RPMI7951 (cell line): ENCODE measurements at regions not wholly inside any gene's neighbourhood (a gene's known extent, or its start where the extent isn't known, plus 50 kb on each side); places are given as distances from the start of the nearest gene placed in this dataset.
"Not testable (repeated sequence)": the region's sequence is repeated elsewhere in the genome, so short reads cannot be mapped to it uniquely, and the experiment has no call there.

Experiments used
- DNase-seq: peaks from one replicate; pipeline ENCODE4 v3.0.0-alpha.2; 2012; ENCODE audit warnings: low read depth

GRCh38 chr2:11993749-11994148, 247.3 kb downstream of the LPIN1 start:
- no peak for DNase-seq

GRCh38 chr2:11995456-11995855, 249.0 kb downstream of the LPIN1 start:
- DNase-seq: peak; percentile 66

GRCh38 chr2:11996618-11997017, 250.2 kb downstream of the LPIN1 start:
- DNase-seq: peak; percentile 79

GRCh38 chr2:11997142-11997541, 250.7 kb downstream of the LPIN1 start:
- DNase-seq: no peak

GRCh38 chr2:11998218-11998617, 251.8 kb downstream of the LPIN1 start:
- DNase-seq: peak; percentile 83

GRCh38 chr2:11998626-11999378, 252.4 kb downstream of the LPIN1 start:
- peak; percentile 49 for DNase-seq

- no peak for DNase-seq
Measured at GRCh38 chr2:12001621-12002020, 255.2 kb downstream of the LPIN1 start.

- no peak for DNase-seq
Measured at GRCh38 chr2:12002215-12002614, 255.8 kb downstream of the LPIN1 start.

- no peak for DNase-seq
Measured at GRCh38 chr2:12004713-12005112, 258.3 kb downstream of the LPIN1 start.

- peak; percentile 80 for DNase-seq
Measured at GRCh38 chr2:12005886-12006681, 259.7 kb downstream of the LPIN1 start.

GRCh38 chr2:12006850-12007249, 260.4 kb downstream of the LPIN1 start:
- DNase-seq: peak; percentile 60

GRCh38 chr2:12007282-12007681, 260.9 kb downstream of the LPIN1 start:
- DNase-seq: no peak

- peak; percentile 76 for DNase-seq
Measured at GRCh38 chr2:12008425-12009061, 262.1 kb downstream of the LPIN1 start.

GRCh38 chr2:12009323-12009905, 263.0 kb downstream of the LPIN1 start:
- DNase-seq: peak; percentile 34

GRCh38 chr2:12010059-12010458, 263.6 kb downstream of the LPIN1 start:
- no peak for DNase-seq

GRCh38 chr2:12010779-12011178, 264.3 kb downstream of the LPIN1 start:
- no peak for DNase-seq

GRCh38 chr2:12014088-12014960, 267.9 kb downstream of the LPIN1 start:
- peak; percentile 78 for DNase-seq

- DNase-seq: peak; percentile 37
Measured at GRCh38 chr2:12017499-12018157, 271.2 kb downstream of the LPIN1 start.

GRCh38 chr2:12018726-12019125, 272.3 kb downstream of the LPIN1 start:
- DNase-seq: not testable (repeated sequence)

GRCh38 chr2:12020833-12021469, 274.5 kb downstream of the LPIN1 start:
- DNase-seq: no peak
